SKM-1 treated with dmso at 0.1 percent for 144 hours (cell line): ENCODE measurements at regions not wholly inside any gene's neighbourhood (a gene's known extent, or its start where the extent isn't known, plus 50 kb on each side); places are given as distances from the start of the nearest gene placed in this dataset.

Source experiments
- DNase-seq: peaks from one replicate; lab custom pipeline; 2025; ENCODE audit not compliant: unreplicated experiment; lab: John Stamatoyannopoulos, UW

DNA sequence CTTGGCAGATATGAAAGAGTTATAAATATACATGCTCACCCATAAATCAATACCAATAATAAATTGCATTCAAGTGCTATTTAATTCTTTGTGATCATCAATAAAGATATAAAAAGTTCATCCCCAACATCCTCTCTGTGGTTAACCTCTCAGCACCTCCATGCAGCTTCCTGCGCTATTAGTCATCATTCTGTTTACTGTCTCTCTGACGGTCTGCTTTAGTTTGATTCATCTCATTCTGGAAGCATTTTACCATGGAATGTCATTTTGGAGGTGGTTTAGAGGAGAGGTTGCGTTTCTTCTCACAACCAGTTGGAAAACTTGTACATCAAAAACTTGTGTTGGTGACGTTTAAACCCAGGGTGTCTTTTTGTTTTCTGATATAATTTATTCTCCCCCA is 486.6 kb downstream of the BRINP1 start:
- no peak for DNase-seq

DNA sequence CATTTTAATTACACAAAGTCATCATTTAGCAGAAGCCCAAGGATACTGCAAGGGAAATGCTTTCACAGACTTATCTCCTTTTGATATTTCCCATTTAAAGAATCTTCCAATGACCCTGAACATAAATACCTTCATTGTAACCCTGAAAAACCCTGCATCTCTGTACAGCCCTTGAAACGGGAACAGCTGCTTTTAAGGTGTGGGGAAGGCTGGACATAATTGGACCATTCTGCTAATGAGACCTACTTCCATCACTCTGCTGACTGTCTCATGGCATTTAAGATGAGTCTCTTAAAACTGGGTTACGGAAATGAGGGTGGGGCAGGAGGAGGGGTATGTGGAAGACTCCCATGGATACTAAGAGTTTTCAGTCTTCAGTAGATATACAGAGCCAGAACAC is 485.8 kb downstream of the BRINP1 start:
- DNase-seq, result no peak

DNA sequence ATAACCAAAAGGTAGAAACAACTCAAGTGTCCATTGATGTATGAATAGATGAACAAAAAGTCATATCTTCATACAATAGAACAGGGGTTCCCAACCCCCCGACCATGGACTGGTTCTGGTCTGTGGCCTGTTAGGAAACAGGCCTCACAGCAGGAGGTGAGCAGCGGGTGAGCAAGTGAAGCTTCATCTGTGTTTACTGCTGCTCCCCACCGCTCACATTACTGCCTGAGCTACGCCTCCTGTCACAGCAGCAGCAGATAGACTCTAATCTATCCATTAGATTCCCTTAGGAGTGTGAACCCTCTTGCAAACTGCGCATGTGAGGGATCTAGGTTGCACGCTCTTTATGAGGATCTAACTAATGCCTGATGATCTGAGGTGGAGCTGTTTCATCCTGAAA is 478.0 kb downstream of the BRINP1 start:
- no peak for DNase-seq

DNA sequence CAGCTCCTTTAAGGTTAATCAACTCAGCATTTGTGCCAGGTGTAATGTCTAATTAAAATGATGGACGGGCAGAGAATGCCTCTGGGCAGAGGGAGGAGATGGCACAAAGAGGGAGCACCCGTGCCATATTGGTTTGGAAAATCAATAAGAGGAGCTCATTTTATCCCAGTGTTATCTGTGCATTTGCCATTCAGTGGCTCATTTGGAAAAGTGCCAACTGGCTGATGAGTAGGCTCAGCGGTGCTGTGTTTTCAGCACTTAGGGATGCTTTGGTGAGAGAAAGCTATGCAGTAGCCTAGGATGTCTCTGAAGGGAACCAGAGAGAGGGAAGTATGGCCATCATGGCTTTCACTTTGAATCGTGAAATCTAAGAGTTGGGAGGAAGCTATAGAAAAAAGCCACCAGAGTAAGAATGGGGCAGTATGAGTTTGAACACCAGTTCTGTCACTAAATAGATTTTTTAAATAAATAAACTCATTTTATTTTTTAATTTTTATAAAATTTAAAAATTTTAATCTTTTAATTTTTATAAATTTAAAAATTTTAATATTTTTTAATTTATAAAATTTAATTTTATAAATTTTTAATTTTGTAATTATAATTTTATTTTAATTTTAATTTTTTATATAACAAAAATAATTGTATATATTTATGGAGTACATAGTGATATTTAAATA is 472.8 kb downstream of the BRINP1 start:
- DNase-seq, result no peak

- DNase-seq, result no peak
Measured at GRCh38 chr9:118918180-118918579, 451.1 kb downstream of the BRINP1 start.

DNA sequence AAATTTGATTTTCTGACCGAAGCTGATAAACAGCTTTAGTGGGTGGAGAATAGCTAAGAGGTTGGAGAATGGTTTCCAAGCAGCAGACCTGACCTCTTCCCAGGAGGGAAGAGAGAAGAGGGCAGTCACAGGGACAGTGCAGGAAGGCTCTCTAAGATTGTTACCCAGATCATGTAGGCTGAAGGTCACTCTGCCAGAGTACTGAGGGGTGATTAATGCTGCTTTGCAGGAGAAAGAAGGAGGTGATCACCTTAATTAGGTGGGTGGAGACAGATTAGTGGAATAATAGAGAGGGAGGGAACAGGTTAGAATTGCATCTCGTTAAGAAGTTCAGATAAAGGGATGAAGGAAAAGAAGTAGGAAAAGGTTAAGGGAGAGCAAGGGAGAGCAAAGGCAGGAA is 440.5 kb downstream of the BRINP1 start:
- DNase-seq, result no peak

DNA sequence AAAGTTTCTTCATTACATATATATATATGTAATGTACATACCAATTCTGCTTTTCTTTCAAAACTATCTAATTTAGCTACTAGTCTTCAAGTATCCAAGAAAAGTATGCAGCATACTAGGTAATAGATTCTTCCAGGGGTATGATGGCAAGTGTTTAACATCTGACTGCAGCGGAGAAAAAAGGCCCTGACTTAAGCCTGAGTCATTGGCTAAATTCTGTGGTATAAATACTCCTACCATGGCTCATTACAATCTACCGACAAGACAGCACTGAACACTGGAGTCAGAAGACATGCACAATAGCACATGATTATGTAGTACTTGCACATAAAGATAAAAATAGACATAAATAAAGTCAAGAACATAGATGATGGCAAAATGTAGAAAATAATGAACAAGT is 439.9 kb downstream of the BRINP1 start:
- no peak for DNase-seq

- no peak for DNase-seq
Measured at GRCh38 chr9:118931941-118932340, 437.3 kb downstream of the BRINP1 start.

DNA sequence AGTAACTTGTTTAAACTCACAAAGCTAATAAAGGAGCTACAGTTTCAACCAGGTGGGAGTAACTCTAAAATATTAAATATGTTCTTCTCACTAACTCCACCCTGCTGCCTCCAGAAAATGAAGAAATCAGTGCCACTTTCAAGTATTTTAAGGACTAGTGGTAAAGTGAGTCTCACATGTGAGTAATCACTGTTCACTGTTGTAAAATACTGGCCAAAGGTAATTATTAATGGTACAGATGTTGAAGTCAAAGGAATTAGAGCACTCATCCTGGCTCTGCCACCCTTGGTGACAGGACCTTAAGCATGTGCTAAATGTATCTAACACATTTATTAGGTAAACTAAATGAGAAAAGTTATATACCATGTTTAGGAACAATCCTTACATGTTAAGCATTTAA is 430.7 kb downstream of the BRINP1 start:
- DNase-seq, result no peak

DNA sequence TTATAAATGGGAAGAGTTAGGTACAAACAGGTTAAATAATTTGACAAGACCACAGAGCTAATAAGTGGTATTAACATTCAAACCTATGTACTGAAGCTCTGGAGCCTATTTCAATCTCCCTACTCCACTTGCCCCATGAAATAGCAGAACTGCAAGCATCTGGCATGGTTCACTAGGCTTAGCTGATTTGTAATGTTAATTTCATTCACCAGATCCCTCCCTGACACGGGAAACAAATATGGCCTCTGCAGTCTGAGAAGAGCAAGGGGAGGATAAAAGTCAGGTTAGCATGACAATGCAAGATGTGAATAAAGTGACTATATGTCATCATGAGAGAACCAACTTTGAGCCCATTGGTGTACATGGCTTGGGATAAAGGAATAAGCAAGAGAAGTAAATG is 428.8 kb downstream of the BRINP1 start:
- DNase-seq, result no peak

GRCh38 chr9:118946669-118947068 is 422.6 kb downstream of the BRINP1 start:
- no peak for DNase-seq

- no peak for DNase-seq
Measured at GRCh38 chr9:118954857-118955256, 414.4 kb downstream of the BRINP1 start.

DNA sequence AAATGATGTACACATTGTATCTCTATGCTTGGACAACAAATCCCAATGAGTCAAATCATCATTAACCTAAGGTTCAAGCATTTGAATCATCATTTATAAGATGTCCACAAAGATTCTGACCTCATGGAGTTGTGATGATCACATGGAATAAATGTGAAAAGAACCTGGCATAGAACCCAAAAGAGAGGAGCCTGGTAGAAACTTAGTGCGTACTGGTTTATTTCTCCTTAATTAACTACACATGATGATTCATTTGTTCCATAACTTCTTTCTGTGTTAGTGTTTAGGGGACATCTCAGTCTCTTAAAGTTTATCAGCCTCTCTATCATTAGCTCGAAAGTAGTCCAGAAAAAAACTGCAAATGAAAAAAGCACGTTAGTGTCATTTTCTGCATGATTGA is 411.6 kb downstream of the BRINP1 start:
- DNase-seq, result no peak

GRCh38 chr9:118959366-118959765 is 409.9 kb downstream of the BRINP1 start:
- DNase-seq, result no peak

DNA sequence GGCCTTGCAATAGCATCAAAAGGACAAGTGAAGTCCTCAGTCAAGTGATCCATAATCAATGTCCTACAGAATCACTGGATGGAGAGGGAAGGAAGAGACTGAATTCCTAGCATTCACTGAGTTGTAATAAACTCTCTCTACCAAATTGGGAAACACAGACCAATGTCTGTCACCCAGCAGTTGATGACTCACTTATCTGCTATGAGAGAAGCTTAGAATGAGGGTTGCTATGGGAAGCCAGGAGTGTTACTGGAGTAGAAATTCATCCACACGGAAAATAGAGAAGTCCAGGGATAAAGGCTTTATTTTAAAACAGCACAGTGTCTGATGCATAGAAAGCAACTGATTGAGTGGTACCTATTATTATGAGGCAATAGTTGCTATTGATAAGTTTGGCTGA is 407.4 kb downstream of the BRINP1 start:
- DNase-seq, result no peak

DNA sequence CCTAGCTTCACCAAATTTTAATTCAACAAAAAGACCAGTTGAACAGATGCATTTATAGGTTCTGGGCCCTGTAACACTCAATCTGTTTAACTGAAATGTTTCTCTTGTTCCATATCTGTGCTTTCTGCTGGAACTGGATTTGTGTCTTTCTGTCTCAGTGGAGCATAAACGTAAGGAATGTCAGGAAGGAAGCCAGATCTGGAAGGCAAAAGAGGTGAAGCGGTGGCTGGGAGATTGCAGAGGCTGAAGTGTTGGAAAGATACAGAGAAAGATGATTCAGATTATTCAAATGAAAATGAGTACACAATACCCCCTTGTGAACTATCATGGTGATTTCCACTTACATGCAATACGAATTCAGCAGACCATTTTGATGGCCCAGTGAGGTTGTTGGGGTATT is 406.8 kb downstream of the BRINP1 start:
- no peak for DNase-seq

GRCh38 chr9:118963674-118964073 is 405.6 kb downstream of the BRINP1 start:
- DNase-seq, result no peak

- DNase-seq, result no peak
Measured at GRCh38 chr9:118967901-118968300, 401.3 kb downstream of the BRINP1 start.

DNA sequence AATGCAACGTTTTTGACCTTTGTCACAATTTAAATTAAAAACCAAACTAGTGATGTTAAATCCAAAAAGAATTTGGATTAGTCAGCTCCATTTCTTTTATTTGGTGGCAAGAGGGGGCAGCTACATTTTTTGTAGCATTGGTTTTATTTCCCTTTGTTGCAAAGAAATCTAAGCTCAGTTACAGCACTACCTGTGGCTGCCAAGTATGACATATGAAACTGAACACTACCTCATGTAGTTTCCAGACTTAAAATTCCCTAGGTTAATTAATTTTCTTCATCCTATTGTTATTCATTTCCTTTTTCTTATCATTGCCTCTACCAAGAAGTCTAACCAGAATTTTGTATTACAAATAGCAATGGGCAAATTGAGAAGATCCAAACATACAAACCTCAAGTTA is 393.5 kb downstream of the BRINP1 start:
- no peak for DNase-seq

DNA sequence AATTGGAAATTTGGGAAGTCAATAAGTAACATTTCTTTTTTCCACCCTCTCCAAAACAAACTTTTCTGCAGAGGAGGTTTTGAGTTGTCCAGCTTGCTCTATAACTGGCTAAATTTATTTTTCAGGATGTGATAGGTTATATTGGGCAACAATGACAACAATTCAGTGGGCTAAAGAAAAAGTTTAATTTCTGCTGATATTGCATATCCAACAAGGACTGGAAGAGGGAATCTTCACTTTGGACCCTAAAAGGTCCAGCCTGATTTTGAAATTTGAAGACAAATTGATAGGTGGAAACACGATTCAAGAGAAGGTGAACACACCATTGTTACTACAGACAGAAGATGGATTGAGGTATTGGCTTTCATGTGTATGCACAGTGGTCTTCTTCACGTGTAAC is 393.1 kb downstream of the BRINP1 start:
- DNase-seq, result no peak

DNA sequence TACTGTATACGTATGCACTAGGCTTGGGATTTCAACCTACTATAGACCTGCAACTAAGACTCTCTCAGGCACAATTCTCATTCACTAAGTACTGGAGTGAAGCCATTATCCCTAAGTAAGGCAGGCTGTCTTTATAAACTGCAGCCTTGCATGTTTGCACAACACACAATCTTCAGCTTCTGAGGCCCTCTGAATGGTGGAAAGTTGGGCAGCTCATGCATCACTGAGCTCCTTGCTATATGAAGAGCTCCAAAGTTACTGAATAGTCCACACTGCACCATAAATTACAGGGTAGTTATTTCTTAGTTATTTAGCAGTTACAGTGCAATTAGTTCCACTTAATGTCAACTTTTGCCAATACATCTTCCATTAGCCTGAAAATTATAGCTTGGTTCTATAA is 384.6 kb downstream of the BRINP1 start:
- no peak for DNase-seq

- DNase-seq, result no peak
Measured at GRCh38 chr9:118985851-118986250, 383.4 kb downstream of the BRINP1 start.

GRCh38 chr9:118987167-118987566 is 382.1 kb downstream of the BRINP1 start:
- no peak for DNase-seq

DNA sequence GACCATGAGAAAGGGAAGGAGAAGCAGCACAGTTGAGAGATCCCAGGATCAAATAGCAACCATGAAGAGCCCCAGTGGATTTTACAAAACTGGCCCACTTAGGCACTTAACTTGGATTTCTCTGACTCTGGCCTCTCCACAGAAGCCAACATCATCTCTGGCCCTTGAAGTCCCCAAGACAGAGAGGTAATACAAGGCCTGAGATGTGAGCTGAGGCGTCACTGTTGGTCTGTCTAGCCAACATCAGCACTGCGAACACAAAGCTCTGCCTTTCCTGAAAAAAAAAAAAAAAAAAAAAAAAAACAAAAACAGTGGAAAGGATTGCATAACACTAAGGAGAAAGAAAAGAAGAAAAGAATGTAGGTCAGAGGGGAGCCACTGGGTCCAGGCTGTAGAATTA is 378.3 kb downstream of the BRINP1 start:
- DNase-seq, result no peak
